Smooth muscle cell (in vitro differentiated cells): ENCODE measurements at regions not wholly inside any gene's neighbourhood (a gene's known extent, or its start where the extent isn't known, plus 50 kb on each side); places are given as distances from the start of the nearest gene placed in this dataset.

Source experiments
- DNase-seq: peaks from one replicate; lab custom pipeline; 2025; ENCODE audit not compliant: unreplicated experiment; lab: John Stamatoyannopoulos, UW
- H2AFZ ChIP-seq: fragments of 200-600 bp; sonication (generic); 2 replicates; pipeline ENCODE4 v1.6.0; 2016; ENCODE audit warnings: antibody characterized with exemption, low read depth, mild to moderate bottlenecking
- H3F3A ChIP-seq: fragments of 200-600 bp; sonication (generic); 2 replicates; pipeline ENCODE4 v1.6.0; 2017; ENCODE audit warnings: antibody characterized with exemption, low read depth
- H3K27ac ChIP-seq: fragments of 200-600 bp; sonication (generic); 2 replicates; pipeline ENCODE4 v1.5.1; 2016; ENCODE audit warnings: low read depth, mild to moderate bottlenecking
- H3K27me3 ChIP-seq: fragments of 200-600 bp; sonication (generic); 2 replicates; pipeline ENCODE4 v1.6.1; 2016; ENCODE audit warnings: low read depth, mild to moderate bottlenecking
- H3K36me3 ChIP-seq: fragments of 200-600 bp; sonication (generic); 2 replicates; pipeline ENCODE4 v1.5.1; 2016; ENCODE audit warnings: low read depth
- H3K4me1 ChIP-seq: fragments of 200-600 bp; sonication (generic); 2 replicates; pipeline ENCODE4 v1.5.1; 2016; ENCODE audit warnings: low read depth
- H3K4me2 ChIP-seq: fragments of 200-600 bp; sonication (generic); 2 replicates; pipeline ENCODE4 v1.6.0; 2016; ENCODE audit warnings: mild to moderate bottlenecking
- H3K4me3 ChIP-seq: fragments of 200-600 bp; sonication (generic); 2 replicates; pipeline ENCODE4 v1.5.1; 2016; ENCODE audit warnings: mild to moderate bottlenecking
- H3K79me2 ChIP-seq: fragments of 200-600 bp; sonication (generic); 2 replicates; pipeline ENCODE4 v1.6.0; 2016; ENCODE audit warnings: low read depth, mild to moderate bottlenecking
- H3K9ac ChIP-seq: fragments of 200-600 bp; sonication (generic); 2 replicates; pipeline ENCODE4 v1.6.0; 2016; ENCODE audit warnings: low read depth
- H3K9me3 ChIP-seq: fragments of 200-600 bp; sonication (generic); replicated peaks from 2 replicates; pipeline ENCODE4 v1.5.1; 2016; ENCODE audit warnings: low read depth
- H4K20me1 ChIP-seq: fragments of 200-600 bp; sonication (generic); 2 replicates; pipeline ENCODE4 v1.6.0; 2016; ENCODE audit warnings: low read depth
- CTCF ChIP-seq: fragments of 200-600 bp; sonication (generic); IDR thresholded peaks from 2 replicates; pipeline ENCODE4 v1.5.1; 2017; ENCODE audit warnings: borderline replicate concordance, mild to moderate bottlenecking, antibody characterized with exemption; ENCODE audit not compliant: insufficient read depth, poor library complexity, severe bottlenecking
- WGBS: methylation state at CpG from one replicate; pipeline ENCODE4 v1.1.7; 2016; ENCODE audit warnings: low lambda C conversion rate; 5-methylcytosine and 5-hydroxymethylcytosine counted together

GRCh38 chr5:57025961-57026360, 74.0 kb upstream of the MIER3 start:
- 92% methylated on average over 3 of the region's 3 CpGs for WGBS

GRCh38 chr5:57028161-57028560, 76.2 kb upstream of the MIER3 start:
- H2AFZ ChIP-seq, result no peak overlapping the region
- no peaks in the 10 kb centered on the region for H3K36me3 ChIP-seq
- no peaks in the 10 kb centered on the region for H3K27me3 ChIP-seq
- TF ChIP-seq CTCF, result no peak
- H3F3A ChIP-seq, result no peaks in the 10 kb centered on the region
- DNase-seq, result no peak
- H3K4me3 ChIP-seq, result no peak overlapping the region
- H3K79me2 ChIP-seq, result no peaks in the 10 kb centered on the region
- H3K9me3 ChIP-seq, result no peaks in the 10 kb centered on the region
- no peaks in the 10 kb centered on the region for H3K4me1 ChIP-seq
- H4K20me1 ChIP-seq, result no peaks in the 10 kb centered on the region
- WGBS, result 95% methylated on average over 2 of the region's 2 CpGs
- H3K4me2 ChIP-seq, result no peak overlapping the region
- H3K27ac ChIP-seq, result no peak overlapping the region
- no peak overlapping the region for H3K9ac ChIP-seq

More at GRCh38 chr5:57025961-57026360, 74.0 kb upstream of the MIER3 start:
- Histone ChIP-seq H3K79me2 (no peaks in the 10 kb centered on the region), H3K27ac (no peak overlapping the region), H4K20me1 (no peaks in the 10 kb centered on the region), H3F3A (no peaks in the 10 kb centered on the region), H3K4me2 (no peak overlapping the region), H3K9ac (no peak overlapping the region), H3K9me3 (no peaks in the 10 kb centered on the region), H2AFZ (no peak overlapping the region), H3K36me3 (no peaks in the 10 kb centered on the region), H3K4me1 (no peaks in the 10 kb centered on the region), H3K27me3 (no peaks in the 10 kb centered on the region), H3K4me3 (no peak overlapping the region)
- DNase-seq, result no peak
- TF ChIP-seq CTCF, result no peak

- TF ChIP-seq CTCF, result no peak
- Histone ChIP-seq H3K4me3 (no peak overlapping the region), H3K27me3 (no peaks in the 10 kb centered on the region), H3K4me1 (no peaks in the 10 kb centered on the region), H2AFZ (no peak overlapping the region), H3F3A (no peaks in the 10 kb centered on the region), H4K20me1 (no peaks in the 10 kb centered on the region), H3K9ac (no peak overlapping the region), H3K27ac (no peak overlapping the region), H3K4me2 (no peak overlapping the region), H3K9me3 (no peaks in the 10 kb centered on the region), H3K36me3 (no peaks in the 10 kb centered on the region), H3K79me2 (no peaks in the 10 kb centered on the region)
- DNase-seq, result no peak
- WGBS, result 91% methylated on average over 1 of the region's 1 CpG
These were observed 80.2 kb upstream of the MIER3 start for GRCh38 chr5:57032151-57032551.

GRCh38 chr5:57033103-57033502, 81.2 kb upstream of the MIER3 start:
- Histone ChIP-seq H3K27me3 (no peaks in the 10 kb centered on the region), H3K4me3 (no peak overlapping the region), H3K9ac (no peak overlapping the region), H3K36me3 (no peaks in the 10 kb centered on the region), H3F3A (no peaks in the 10 kb centered on the region), H4K20me1 (no peaks in the 10 kb centered on the region), H2AFZ (no peak overlapping the region), H3K4me1 (no peaks in the 10 kb centered on the region), H3K9me3 (no peaks in the 10 kb centered on the region), H3K79me2 (no peaks in the 10 kb centered on the region), H3K4me2 (no peak overlapping the region), H3K27ac (no peak overlapping the region)
- no peak for DNase-seq
- no peak for TF ChIP-seq CTCF
